ENCODE measurements at regions not wholly inside any gene's neighbourhood (a gene's known extent, or its start where the extent isn't known, plus 50 kb on each side); places are given as distances from the start of the nearest gene placed in this dataset.

- Histone ChIP-seq H3K27ac (ENCODE audit: low read depth in 1 of 2, low read length in 2 of 2) (no peak overlapping the region), H3K4me3 (ENCODE audit: low read depth in 1 of 3, low read length in 3 of 3) (no peak overlapping the region), H3K27me3 (ENCODE audit: control insufficient read depth in 4 of 4, insufficient read depth in 4 of 4, low read length in 3 of 4) (peaks cover 0 to 5% (median 0%) of the 10 kb centered on the region in 4 donors), H3K4me1 (ENCODE audit: control insufficient read depth in 4 of 4, insufficient read depth in 4 of 4, low read length in 3 of 4) (no peaks in the 10 kb centered on the region), H3K9me3 (ENCODE audit: control insufficient read depth in 4 of 4, low read length in 3 of 4) (no peaks in the 10 kb centered on the region), H3K36me3 (ENCODE audit: control insufficient read depth in 4 of 4, insufficient read depth in 3 of 4, low read depth in 1 of 4, low read length in 3 of 4) (no peaks in the 10 kb centered on the region), H3K9ac (ENCODE audit: low read depth in 1 of 2, low read length in 2 of 2) (no peak overlapping the region)
- TF ChIP-seq RAD21 (IDR thresholded peaks at IDR 0.05) (no peak), HNF4G (IDR thresholded peaks at IDR 0.05) (no peak), EGR1 (IDR thresholded peaks at IDR 0.05; ENCODE audit: low read depth in 2 of 2) (no peak), YY1 (IDR thresholded peaks at IDR 0.05) (no peak), GABPA (IDR thresholded peaks at IDR 0.05 in 1 of 2, conservative IDR thresholded peaks at IDR 0.05 in 1 of 2) (no peak), NR2F2 (IDR thresholded peaks at IDR 0.05) (no peak), HNF4A (conservative IDR thresholded peaks at IDR 0.05) (no peak), REST (IDR thresholded peaks at IDR 0.05) (no peak), ATF3 (IDR thresholded peaks at IDR 0.05) (no peak), TAF1 (conservative IDR thresholded peaks at IDR 0.05) (no peak), SP1 (IDR thresholded peaks at IDR 0.05) (no peak), RXRA (IDR thresholded peaks at IDR 0.05) (no peak), FOXA1 (IDR thresholded peaks at IDR 0.05) (no peak), JUND (IDR thresholded peaks at IDR 0.05) (no peak)
- TF ChIP-seq, protein P1, sequence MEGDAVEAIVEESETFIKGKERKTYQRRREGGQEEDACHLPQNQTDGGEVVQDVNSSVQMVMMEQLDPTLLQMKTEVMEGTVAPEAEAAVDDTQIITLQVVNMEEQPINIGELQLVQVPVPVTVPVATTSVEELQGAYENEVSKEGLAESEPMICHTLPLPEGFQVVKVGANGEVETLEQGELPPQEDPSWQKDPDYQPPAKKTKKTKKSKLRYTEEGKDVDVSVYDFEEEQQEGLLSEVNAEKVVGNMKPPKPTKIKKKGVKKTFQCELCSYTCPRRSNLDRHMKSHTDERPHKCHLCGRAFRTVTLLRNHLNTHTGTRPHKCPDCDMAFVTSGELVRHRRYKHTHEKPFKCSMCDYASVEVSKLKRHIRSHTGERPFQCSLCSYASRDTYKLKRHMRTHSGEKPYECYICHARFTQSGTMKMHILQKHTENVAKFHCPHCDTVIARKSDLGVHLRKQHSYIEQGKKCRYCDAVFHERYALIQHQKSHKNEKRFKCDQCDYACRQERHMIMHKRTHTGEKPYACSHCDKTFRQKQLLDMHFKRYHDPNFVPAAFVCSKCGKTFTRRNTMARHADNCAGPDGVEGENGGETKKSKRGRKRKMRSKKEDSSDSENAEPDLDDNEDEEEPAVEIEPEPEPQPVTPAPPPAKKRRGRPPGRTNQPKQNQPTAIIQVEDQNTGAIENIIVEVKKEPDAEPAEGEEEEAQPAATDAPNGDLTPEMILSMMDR (IDR thresholded peaks at IDR 0.05; ENCODE audit: low read depth, low read length, missing input control): no peak
- TF ChIP-seq, protein P2, sequence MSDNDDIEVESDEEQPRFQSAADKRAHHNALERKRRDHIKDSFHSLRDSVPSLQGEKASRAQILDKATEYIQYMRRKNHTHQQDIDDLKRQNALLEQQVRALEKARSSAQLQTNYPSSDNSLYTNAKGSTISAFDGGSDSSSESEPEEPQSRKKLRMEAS (IDR thresholded peaks at IDR 0.05): no peak
- TF ChIP-seq, protein P3, sequence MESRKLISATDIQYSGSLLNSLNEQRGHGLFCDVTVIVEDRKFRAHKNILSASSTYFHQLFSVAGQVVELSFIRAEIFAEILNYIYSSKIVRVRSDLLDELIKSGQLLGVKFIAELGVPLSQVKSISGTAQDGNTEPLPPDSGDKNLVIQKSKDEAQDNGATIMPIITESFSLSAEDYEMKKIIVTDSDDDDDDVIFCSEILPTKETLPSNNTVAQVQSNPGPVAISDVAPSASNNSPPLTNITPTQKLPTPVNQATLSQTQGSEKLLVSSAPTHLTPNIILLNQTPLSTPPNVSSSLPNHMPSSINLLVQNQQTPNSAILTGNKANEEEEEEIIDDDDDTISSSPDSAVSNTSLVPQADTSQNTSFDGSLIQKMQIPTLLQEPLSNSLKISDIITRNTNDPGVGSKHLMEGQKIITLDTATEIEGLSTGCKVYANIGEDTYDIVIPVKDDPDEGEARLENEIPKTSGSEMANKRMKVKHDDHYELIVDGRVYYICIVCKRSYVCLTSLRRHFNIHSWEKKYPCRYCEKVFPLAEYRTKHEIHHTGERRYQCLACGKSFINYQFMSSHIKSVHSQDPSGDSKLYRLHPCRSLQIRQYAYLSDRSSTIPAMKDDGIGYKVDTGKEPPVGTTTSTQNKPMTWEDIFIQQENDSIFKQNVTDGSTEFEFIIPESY (IDR thresholded peaks at IDR 0.05): no peak
- 86% methylated on average over 4 of the region's 4 CpGs for WGBS
- no peak for DNase-seq (ENCODE audit: low spot score)
Observed at GRCh38 chrX:15911734-15912550, 57.3 kb upstream of the AP1S2 start.

Measured in liver (tissue), 8 donors.